Mammary epithelial cell (primary cell): ENCODE measurements at regions not wholly inside any gene's neighbourhood (a gene's known extent, or its start where the extent isn't known, plus 50 kb on each side); places are given as distances from the start of the nearest gene placed in this dataset.

Experiments used
- EZH2 ChIP-seq: IDR thresholded peaks from 2 replicates; pipeline ENCODE4 v1.6.1; 2012; ENCODE audit warnings: low read length, inconsistent platforms, borderline replicate concordance
- TF ChIP-seq, protein P1 (sequence below), 2 donors: IDR thresholded peaks in 1 of 2; conservative IDR thresholded peaks in 1 of 2; 2 replicates each; pipeline ENCODE4 v1.5.1; 2011 to 2012; ENCODE audit warnings: inconsistent platforms in 2 of 2, low read length in 2 of 2, mild to moderate bottlenecking in 2 of 2, control low read depth in 1 of 2, low read depth in 1 of 2; ENCODE audit not compliant: insufficient read depth in 1 of 2; ENCODE audit errors: extremely low read depth in 1 of 2

DNA sequence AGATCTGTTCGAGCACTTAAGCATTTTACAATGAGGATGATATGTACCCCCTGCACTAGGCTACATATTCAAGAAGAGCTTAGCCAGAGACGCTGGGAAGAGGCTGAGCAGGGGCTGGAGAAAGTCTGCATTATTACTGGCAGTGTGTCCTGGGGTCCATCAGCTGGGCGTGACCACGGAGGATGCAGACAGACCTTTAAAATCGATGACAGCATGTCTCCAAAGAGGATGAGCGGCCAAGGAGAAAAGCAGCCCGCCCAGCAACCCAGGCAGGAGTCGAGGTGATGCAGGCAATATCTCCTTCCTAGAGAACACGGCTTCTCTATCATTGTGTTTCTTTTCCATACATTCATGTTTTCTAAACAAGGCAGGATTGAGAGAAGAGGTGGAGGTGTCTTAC lies 300.7 kb downstream of the USP46 start:
- no peak for TF ChIP-seq EZH2
- TF ChIP-seq, protein P1, sequence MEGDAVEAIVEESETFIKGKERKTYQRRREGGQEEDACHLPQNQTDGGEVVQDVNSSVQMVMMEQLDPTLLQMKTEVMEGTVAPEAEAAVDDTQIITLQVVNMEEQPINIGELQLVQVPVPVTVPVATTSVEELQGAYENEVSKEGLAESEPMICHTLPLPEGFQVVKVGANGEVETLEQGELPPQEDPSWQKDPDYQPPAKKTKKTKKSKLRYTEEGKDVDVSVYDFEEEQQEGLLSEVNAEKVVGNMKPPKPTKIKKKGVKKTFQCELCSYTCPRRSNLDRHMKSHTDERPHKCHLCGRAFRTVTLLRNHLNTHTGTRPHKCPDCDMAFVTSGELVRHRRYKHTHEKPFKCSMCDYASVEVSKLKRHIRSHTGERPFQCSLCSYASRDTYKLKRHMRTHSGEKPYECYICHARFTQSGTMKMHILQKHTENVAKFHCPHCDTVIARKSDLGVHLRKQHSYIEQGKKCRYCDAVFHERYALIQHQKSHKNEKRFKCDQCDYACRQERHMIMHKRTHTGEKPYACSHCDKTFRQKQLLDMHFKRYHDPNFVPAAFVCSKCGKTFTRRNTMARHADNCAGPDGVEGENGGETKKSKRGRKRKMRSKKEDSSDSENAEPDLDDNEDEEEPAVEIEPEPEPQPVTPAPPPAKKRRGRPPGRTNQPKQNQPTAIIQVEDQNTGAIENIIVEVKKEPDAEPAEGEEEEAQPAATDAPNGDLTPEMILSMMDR (conservative IDR thresholded peaks at IDR 0.05 in 1 of 2, IDR thresholded peaks at IDR 0.05 in 1 of 2; ENCODE audit: extremely low read depth in 1 of 2, insufficient read depth in 1 of 2, low read depth in 1 of 2, low read length in 2 of 2): no peak
